ENCODE measurements at regions not wholly inside any gene's neighbourhood (a gene's known extent, or its start where the extent isn't known, plus 50 kb on each side); places are given as distances from the start of the nearest gene placed in this dataset.

DNA sequence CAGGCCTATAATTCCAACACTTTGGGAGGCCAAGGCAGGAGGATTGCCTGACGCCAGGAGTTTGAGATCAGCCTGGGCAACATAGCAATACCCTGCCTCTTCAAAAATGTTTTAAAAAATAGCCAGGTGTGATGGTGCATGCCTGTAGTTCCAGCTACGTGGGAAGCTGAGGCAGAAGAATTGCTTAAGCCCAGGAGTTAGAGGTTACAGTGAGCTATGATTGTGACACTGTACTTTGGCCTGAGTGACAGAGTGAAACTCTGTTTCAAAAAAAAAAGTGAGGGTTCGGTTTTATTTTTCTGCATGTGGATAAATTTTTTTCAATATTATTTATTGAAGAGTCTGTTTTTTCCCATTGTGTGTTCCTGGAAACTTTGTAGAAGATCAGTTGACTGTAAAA, 208.1 kb downstream of the SLC4A3 start:
- TF ChIP-seq, protein P1, sequence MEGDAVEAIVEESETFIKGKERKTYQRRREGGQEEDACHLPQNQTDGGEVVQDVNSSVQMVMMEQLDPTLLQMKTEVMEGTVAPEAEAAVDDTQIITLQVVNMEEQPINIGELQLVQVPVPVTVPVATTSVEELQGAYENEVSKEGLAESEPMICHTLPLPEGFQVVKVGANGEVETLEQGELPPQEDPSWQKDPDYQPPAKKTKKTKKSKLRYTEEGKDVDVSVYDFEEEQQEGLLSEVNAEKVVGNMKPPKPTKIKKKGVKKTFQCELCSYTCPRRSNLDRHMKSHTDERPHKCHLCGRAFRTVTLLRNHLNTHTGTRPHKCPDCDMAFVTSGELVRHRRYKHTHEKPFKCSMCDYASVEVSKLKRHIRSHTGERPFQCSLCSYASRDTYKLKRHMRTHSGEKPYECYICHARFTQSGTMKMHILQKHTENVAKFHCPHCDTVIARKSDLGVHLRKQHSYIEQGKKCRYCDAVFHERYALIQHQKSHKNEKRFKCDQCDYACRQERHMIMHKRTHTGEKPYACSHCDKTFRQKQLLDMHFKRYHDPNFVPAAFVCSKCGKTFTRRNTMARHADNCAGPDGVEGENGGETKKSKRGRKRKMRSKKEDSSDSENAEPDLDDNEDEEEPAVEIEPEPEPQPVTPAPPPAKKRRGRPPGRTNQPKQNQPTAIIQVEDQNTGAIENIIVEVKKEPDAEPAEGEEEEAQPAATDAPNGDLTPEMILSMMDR (IDR thresholded peaks at IDR 0.05) = no peak
- TF ChIP-seq POLR2A (IDR thresholded peaks at IDR 0.05) = no peak

Data from thyroid gland (tissue), 4 donors.